GM23248 (cell line): ENCODE measurements at regions not wholly inside any gene's neighbourhood (a gene's known extent, or its start where the extent isn't known, plus 50 kb on each side); places are given as distances from the start of the nearest gene placed in this dataset.

Experiments used
- DNase-seq: peaks from one replicate; pipeline ENCODE4 v3.0.0-alpha.2; 2015
- H2AFZ ChIP-seq: fragments of 200-600 bp; sonication (generic); 2 replicates; pipeline ENCODE4 v1.6.1; 2016; ENCODE audit warnings: antibody characterized with exemption
- H3F3A ChIP-seq: fragments of 200-600 bp; sonication (generic); 2 replicates; pipeline ENCODE4 v1.6.1; 2016; ENCODE audit warnings: mild to moderate bottlenecking, antibody characterized with exemption, mixed run types; ENCODE audit not compliant: insufficient read depth
- H3K27ac ChIP-seq: fragments of 200-600 bp; sonication (generic); 2 replicates; pipeline ENCODE4 v1.5.1; 2016; ENCODE audit warnings: mild to moderate bottlenecking
- H3K27me3 ChIP-seq: fragments of 200-600 bp; sonication (generic); replicated peaks from 2 replicates; pipeline ENCODE4 v1.6.1; 2016; ENCODE audit warnings: mild to moderate bottlenecking; ENCODE audit not compliant: insufficient read depth
- H3K36me3 ChIP-seq: fragments of 200-600 bp; sonication (generic); 2 replicates; pipeline ENCODE4 v1.6.1; 2016; ENCODE audit warnings: low read depth, mild to moderate bottlenecking
- H3K4me1 ChIP-seq: fragments of 200-600 bp; sonication (generic); 2 replicates; pipeline ENCODE4 v1.6.1; 2016; ENCODE audit warnings: mild to moderate bottlenecking; ENCODE audit not compliant: insufficient read depth
- H3K4me2 ChIP-seq: fragments of 200-600 bp; sonication (generic); one replicate; pipeline ENCODE4 v1.6.1; 2016; ENCODE audit warnings: mild to moderate bottlenecking; ENCODE audit not compliant: unreplicated experiment
- H3K4me3 ChIP-seq: fragments of 200-600 bp; sonication (generic); 2 replicates; pipeline ENCODE4 v1.5.1; 2016; ENCODE audit warnings: mild to moderate bottlenecking
- H3K79me2 ChIP-seq: fragments of 200-600 bp; sonication (generic); 2 replicates; pipeline ENCODE4 v1.6.1; 2016; ENCODE audit warnings: mild to moderate bottlenecking; ENCODE audit not compliant: insufficient read depth
- H3K9ac ChIP-seq: fragments of 200-600 bp; sonication (generic); 2 replicates; pipeline ENCODE4 v1.6.1; 2016; ENCODE audit warnings: mild to moderate bottlenecking
- H3K9me2 ChIP-seq: fragments of 200-600 bp; sonication (generic); 2 replicates; pipeline ENCODE4 v1.6.1; 2016; ENCODE audit warnings: mixed run types, mild to moderate bottlenecking, moderate library complexity; ENCODE audit not compliant: insufficient read depth
- H3K9me3 ChIP-seq: fragments of 200-600 bp; sonication (generic); one replicate; pipeline ENCODE4 v1.6.1; 2017; ENCODE audit warnings: low read depth
- H4K20me1 ChIP-seq: fragments of 200-600 bp; sonication (generic); 2 replicates; pipeline ENCODE4 v1.6.0; 2016; ENCODE audit not compliant: insufficient read depth
- EZH2 ChIP-seq: fragments of 200-600 bp; sonication (generic); IDR thresholded peaks from 2 replicates; pipeline ENCODE4 v1.6.1; 2018; ENCODE audit warnings: antibody characterized with exemption, mild to moderate bottlenecking; ENCODE audit not compliant: insufficient read depth, poor library complexity, severe bottlenecking
- EZH2phosphoT487 ChIP-seq: fragments of 200-600 bp; sonication (generic); IDR thresholded peaks from 2 replicates; pipeline ENCODE4 v1.6.1; 2018; ENCODE audit warnings: antibody characterized with exemption, moderate library complexity, mild to moderate bottlenecking, low read depth; ENCODE audit not compliant: insufficient read depth
- WGBS, 2 experiments: methylation state at CpG; one replicate each; pipeline ENCODE4 v1.1.6; 2015 to 2017; ENCODE audit warnings: low lambda C conversion rate in 2 of 2, low coverage in 1 of 2; ENCODE audit errors: missing lambda C conversion rate in 2 of 2; 5-methylcytosine and 5-hydroxymethylcytosine counted together
- in situ Hi-C: fragments of 300-500 bp; cut with MboI; formaldehyde crosslinking; loops from 2 replicates; pipeline ENCODE4 v1.15.0; 2020

GRCh38 chr7:142407939-142408570 is 150.2 kb upstream of the PRSS58 start:
- no peaks in the 10 kb centered on the region for H3K9me2 ChIP-seq
- H3K4me1 ChIP-seq, result peaks cover 5% of the 10 kb centered on the region; the same call in 1 of the 2 replicates
- H3K36me3 ChIP-seq, result no peaks in the 10 kb centered on the region
- H2AFZ ChIP-seq, result peak overlapping the region; percentile 84
- H3K27me3 ChIP-seq, result peaks cover 5% of the 10 kb centered on the region
- no peak overlapping the region for H3K27ac ChIP-seq
- H3K4me2 ChIP-seq, result peak overlapping the region; percentile 85
- peak; percentile 47 for DNase-seq
- no peaks in the 10 kb centered on the region for H3K79me2 ChIP-seq
- H3K9me3 ChIP-seq, result no peaks in the 10 kb centered on the region
- H3F3A ChIP-seq, result no peaks in the 10 kb centered on the region; the same call in 1 of the 2 replicates
- H4K20me1 ChIP-seq, result no peaks in the 10 kb centered on the region
- 13 to 14% methylated on average over 8 of the region's 8 CpGs for WGBS, 2 experiments
- H3K4me3 ChIP-seq, result peak overlapping the region; percentile 68
- TF ChIP-seq EZH2phosphoT487, result no peak
- no peak for TF ChIP-seq EZH2
- peak overlapping the region; percentile 50 for H3K9ac ChIP-seq
- in situ Hi-C loops, result no loop called here

DNA sequence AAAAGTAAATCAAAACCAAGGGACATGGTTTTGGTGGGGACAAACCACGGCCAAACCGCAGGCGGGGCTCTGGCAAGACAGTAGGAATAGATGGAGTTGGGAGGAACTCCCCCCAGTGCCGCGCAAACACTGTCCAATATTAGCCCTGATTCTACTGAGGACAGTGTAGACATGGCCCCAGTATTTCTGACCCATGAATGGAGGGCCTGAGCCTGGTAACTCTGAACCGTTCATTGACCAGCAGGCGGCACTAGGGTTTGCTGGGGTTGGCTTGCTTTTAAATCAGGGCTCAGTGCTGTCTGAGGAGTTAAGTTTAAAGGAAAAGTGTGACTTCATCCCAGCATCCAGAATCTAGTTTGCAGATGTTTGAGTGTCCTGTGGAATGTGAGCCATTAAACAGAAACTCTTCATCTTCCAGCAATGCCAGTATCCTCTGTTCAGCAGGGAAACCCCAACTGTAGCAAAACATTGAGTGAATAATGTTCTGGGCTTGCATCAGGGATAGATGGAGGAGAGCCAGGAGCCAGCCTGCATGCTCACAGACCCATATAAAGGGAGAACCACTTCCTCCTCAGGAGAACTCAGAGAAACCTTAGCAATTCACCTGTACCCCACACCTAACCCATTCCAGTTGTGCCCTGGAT is 147.4 kb upstream of the PRSS58 start:
- DNase-seq, result peak; percentile 47
- in situ Hi-C loops, result no loop called here
- H3K4me1 ChIP-seq, result peaks cover 5% of the 10 kb centered on the region; the same call in 1 of the 2 replicates
- no peak overlapping the region for H2AFZ ChIP-seq
- no peaks in the 10 kb centered on the region for H3K9me3 ChIP-seq
- no peak overlapping the region for H3K9ac ChIP-seq
- 80 to 84% methylated on average over 7 of the region's 7 CpGs for WGBS, 2 experiments
- H3K9me2 ChIP-seq, result no peaks in the 10 kb centered on the region
- H3K79me2 ChIP-seq, result no peaks in the 10 kb centered on the region
- no peak for TF ChIP-seq EZH2phosphoT487
- no peak for TF ChIP-seq EZH2
- no peaks in the 10 kb centered on the region for H3F3A ChIP-seq
- no peaks in the 10 kb centered on the region for H4K20me1 ChIP-seq
- H3K27ac ChIP-seq, result no peak overlapping the region
- peaks cover 26% of the 10 kb centered on the region for H3K27me3 ChIP-seq
- H3K4me2 ChIP-seq, result no peak overlapping the region
- H3K36me3 ChIP-seq, result no peaks in the 10 kb centered on the region
- H3K4me3 ChIP-seq, result no peak overlapping the region

DNA sequence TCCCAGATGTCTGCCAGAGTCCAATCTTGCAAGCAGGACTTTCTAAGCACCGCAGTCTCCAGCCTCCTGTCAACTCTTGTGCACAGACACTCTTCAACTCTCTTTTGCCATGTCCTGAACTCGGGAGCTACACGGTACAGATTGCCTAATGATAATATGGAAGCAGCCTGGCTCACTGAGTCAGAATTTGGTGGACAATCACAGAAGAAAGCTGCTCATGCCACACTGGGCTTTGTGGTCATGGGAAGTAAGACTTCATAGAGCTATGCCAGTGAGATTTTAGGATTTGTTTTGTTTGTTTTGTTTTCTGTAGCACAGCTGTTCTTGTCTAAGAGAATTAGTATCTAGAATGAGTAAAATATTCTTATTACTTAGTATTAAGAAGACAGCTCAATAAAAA is 144.1 kb upstream of the PRSS58 start:
- H3F3A ChIP-seq, result no peaks in the 10 kb centered on the region
- no peaks in the 10 kb centered on the region for H3K9me3 ChIP-seq
- no peak overlapping the region for H3K9ac ChIP-seq
- in situ Hi-C loops, result no loop called here
- H3K79me2 ChIP-seq, result no peaks in the 10 kb centered on the region
- no peaks in the 10 kb centered on the region for H3K9me2 ChIP-seq
- H3K27ac ChIP-seq, result no peak overlapping the region
- no peak overlapping the region for H3K4me2 ChIP-seq
- H3K27me3 ChIP-seq, result peaks cover 34% of the 10 kb centered on the region
- no peaks in the 10 kb centered on the region for H3K36me3 ChIP-seq
- no peak overlapping the region for H2AFZ ChIP-seq
- 2 to 8% methylated on average over 3 of the region's 3 CpGs for WGBS, 2 experiments
- H4K20me1 ChIP-seq, result no peaks in the 10 kb centered on the region
- no peak for TF ChIP-seq EZH2phosphoT487
- no peak for TF ChIP-seq EZH2
- peak; percentile 23 for DNase-seq
- H3K4me1 ChIP-seq, result no peaks in the 10 kb centered on the region
- no peak overlapping the region for H3K4me3 ChIP-seq

GRCh38 chr7:142400042-142400533 is 142.2 kb upstream of the PRSS58 start:
- no peak overlapping the region for H3K4me2 ChIP-seq
- peaks cover 53% of the 10 kb centered on the region for H3K27me3 ChIP-seq
- no peak overlapping the region for H3K4me3 ChIP-seq
- H3K9ac ChIP-seq, result no peak overlapping the region
- in situ Hi-C loops, result no loop called here
- no peaks in the 10 kb centered on the region for H3K9me3 ChIP-seq
- DNase-seq, result no peak
- H2AFZ ChIP-seq, result no peak overlapping the region
- H3F3A ChIP-seq, result no peaks in the 10 kb centered on the region
- TF ChIP-seq EZH2, result no peak
- TF ChIP-seq EZH2phosphoT487, result no peak
- H3K36me3 ChIP-seq, result no peaks in the 10 kb centered on the region
- no peak overlapping the region for H3K27ac ChIP-seq
- no peaks in the 10 kb centered on the region for H3K79me2 ChIP-seq
- no peaks in the 10 kb centered on the region for H3K4me1 ChIP-seq
- WGBS, 2 experiments, result 52 to 53% methylated on average over 5 of the region's 5 CpGs
- H3K9me2 ChIP-seq, result no peaks in the 10 kb centered on the region
- no peaks in the 10 kb centered on the region for H4K20me1 ChIP-seq
